PFSK-1 (cell line): ENCODE measurements at regions not wholly inside any gene's neighbourhood (a gene's known extent, or its start where the extent isn't known, plus 50 kb on each side); places are given as distances from the start of the nearest gene placed in this dataset.

ENCODE experiments used
- FOXP2 ChIP-seq: optimal IDR thresholded peaks from 2 replicates; pipeline ENCODE3; 2011; ENCODE audit warnings: borderline replicate concordance, control low read depth, inconsistent platforms; ENCODE audit not compliant: insufficient read depth; ENCODE audit errors: extremely low read length, extremely low read depth
- POLR2AphosphoS5 ChIP-seq: IDR thresholded peaks from 2 replicates; pipeline ENCODE4 v1.6.1; 2012; ENCODE audit warnings: low read depth, mild to moderate bottlenecking, control low read depth, low read length, moderate library complexity
- REST ChIP-seq, 2 experiments: IDR thresholded peaks; 2 replicates each; pipeline versions ENCODE4 v1.6.1 to v1.8.0; 2011 to 2012; ENCODE audit warnings: low read depth in 2 of 2, low read length in 2 of 2, control low read depth in 1 of 2, inconsistent platforms in 1 of 2, mild to moderate bottlenecking in 1 of 2, moderate library complexity in 1 of 2; ENCODE audit not compliant: insufficient read depth in 1 of 2
- SIN3A ChIP-seq: IDR thresholded peaks from 2 replicates; pipeline ENCODE4 v1.6.1; 2012; ENCODE audit warnings: mild to moderate bottlenecking, low read length, moderate library complexity, borderline replicate concordance; ENCODE audit not compliant: insufficient read depth
- TAF1 ChIP-seq: IDR thresholded peaks from 2 replicates; pipeline ENCODE4 v1.6.1; 2012; ENCODE audit warnings: low read length, control low read depth, borderline replicate concordance; ENCODE audit not compliant: insufficient read depth

GRCh38 chr3:14592390-14592789 is 52.2 kb upstream of the GRIP2 start:
- no peak for TF ChIP-seq POLR2AphosphoS5
- no peak for TF ChIP-seq TAF1
- TF ChIP-seq REST (IDR thresholded peaks at IDR 0.05; ENCODE audit: insufficient read depth in 1 of 2, low read depth in 2 of 2, low read length in 2 of 2), result no peak
- TF ChIP-seq SIN3A, result no peak
- TF ChIP-seq FOXP2, result no peak
